ENCODE measurements at regions not wholly inside any gene's neighbourhood (a gene's known extent, or its start where the extent isn't known, plus 50 kb on each side); places are given as distances from the start of the nearest gene placed in this dataset.
"Not testable (repeated sequence)": the region's sequence is repeated elsewhere in the genome, so short reads cannot be mapped to it uniquely, and the experiment has no call there.

DNA sequence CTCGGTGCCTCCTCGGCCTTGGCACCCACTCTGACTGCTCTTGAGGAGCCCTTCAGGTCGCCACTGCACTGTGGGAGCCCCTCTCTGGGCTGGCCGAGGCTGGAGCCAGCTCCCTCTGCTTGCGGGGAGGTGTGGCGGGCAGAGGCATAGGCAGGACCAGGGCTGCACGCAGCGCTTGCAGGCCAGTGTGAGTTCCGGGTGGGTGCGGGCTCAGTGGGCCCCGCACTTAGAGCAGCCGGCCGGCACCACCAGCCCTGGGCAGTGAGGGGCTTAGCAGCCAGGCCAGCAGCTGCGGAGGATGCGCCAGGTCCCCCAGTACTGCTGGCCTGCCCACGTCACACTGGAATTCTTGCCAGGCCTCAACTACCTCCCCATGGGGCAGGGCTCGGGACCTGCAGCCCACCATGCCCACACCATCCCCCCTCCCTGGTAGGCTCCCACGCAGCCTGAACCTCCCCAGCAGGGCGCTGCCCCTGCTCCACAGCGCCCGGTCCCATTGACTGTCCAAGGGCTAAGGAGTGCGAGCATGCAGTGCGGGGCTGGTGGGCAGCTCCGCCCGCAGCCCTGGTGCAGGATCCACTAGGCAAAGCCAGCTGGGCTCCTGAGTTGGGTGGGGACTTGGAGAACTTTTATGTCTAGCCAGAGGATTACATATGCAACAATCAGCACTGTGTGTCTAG lies 602.9 kb upstream of the ST8SIA4 start:
- DNase-seq (ENCODE audit: low read depth), result no peak

GRCh38 chr5:101482931-101483330 lies 579.8 kb upstream of the ST8SIA4 start:
- no peak for DNase-seq (ENCODE audit: low read depth)

DNA sequence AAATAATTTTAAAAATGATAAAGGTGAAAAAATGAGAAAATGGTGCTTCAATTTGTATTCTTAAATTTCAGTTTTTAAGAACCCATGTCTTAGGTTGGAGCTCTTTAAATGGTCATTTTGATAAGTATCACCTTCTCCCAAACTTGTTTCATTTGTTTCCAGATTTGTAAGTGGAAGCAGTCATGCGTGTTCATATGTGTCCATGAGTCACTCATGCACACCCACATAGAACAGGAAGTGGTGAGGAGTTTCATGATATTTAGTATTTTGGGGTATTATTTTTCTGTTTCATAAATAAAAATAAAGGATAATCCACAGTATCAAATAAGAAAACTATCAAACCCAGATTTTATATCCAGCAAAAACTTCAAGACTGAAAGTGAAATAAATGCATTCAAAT lies 570.4 kb upstream of the ST8SIA4 start:
- peak; percentile 3 for DNase-seq (ENCODE audit: low read depth)

- no peak for DNase-seq (ENCODE audit: low read depth)
Observed at GRCh38 chr5:101461455-101461854, 558.4 kb upstream of the ST8SIA4 start.

GRCh38 chr5:101458587-101458986 lies 555.5 kb upstream of the ST8SIA4 start:
- DNase-seq (ENCODE audit: low read depth), result no peak

DNA sequence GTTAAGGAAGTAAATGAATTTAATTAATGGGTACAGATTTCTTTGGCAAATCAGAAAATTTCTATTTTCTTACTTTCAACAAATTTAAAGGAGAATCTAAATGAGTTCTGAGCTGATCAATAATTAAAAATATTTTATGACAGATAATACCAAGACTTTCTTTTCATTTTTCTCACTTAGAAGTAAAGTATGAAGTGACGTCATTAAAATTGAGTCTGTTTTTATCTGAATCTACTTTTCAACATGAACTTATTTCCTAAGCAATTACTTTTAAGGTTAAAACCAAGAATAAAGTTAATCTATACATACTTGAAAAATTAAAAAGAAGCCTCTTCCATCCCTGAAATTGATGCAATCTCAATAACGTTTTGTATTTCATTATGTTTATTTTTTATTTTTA lies 552.8 kb upstream of the ST8SIA4 start:
- DNase-seq (ENCODE audit: low read depth), result no peak

DNA sequence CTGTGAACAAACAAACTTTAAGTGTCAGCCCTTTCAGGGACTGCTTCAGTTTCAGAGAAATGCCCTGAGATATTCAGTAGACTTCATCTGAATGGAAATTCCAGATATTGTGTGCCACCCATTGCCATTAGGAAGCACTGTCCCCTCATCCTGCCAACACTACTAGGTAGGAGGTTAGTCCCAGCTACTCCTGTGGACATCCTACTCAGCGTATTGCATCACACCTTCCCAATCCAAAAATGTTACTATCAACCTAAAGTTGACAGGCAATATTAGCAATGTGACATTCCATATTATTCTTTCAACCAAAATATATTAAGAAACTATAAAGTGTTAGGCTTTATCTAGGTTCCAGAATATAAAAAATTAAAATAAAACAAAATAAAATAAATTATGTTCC lies 552.0 kb upstream of the ST8SIA4 start:
- DNase-seq (ENCODE audit: low read depth), result no peak

GRCh38 chr5:101442281-101442680 lies 539.2 kb upstream of the ST8SIA4 start:
- not testable (repeated sequence) for DNase-seq (ENCODE audit: low read depth)

DNA sequence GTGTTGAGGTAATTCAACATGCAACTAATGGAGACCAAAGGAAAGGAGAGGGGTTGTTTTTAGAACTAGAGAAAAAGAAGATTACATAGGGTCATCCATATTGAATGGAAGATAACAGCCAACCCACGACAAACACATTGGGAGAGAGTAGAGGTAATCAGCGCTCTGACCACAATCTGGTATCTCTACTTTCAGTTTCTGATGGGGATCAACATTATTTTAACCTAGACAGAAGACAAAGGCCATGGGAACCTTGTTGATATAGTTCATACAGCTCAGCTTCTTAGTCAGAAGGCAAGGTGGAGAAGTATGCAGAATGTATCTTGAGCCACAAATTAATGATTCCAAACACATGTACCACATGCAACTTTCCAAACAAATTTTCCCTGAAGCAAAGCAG lies 537.1 kb upstream of the ST8SIA4 start:
- no peak for DNase-seq (ENCODE audit: low read depth)

GRCh38 chr5:101437351-101437750 lies 534.3 kb upstream of the ST8SIA4 start:
- no peak for DNase-seq (ENCODE audit: low read depth)

GRCh38 chr5:101435768-101436167 lies 532.7 kb upstream of the ST8SIA4 start:
- DNase-seq (ENCODE audit: low read depth), result no peak

DNA sequence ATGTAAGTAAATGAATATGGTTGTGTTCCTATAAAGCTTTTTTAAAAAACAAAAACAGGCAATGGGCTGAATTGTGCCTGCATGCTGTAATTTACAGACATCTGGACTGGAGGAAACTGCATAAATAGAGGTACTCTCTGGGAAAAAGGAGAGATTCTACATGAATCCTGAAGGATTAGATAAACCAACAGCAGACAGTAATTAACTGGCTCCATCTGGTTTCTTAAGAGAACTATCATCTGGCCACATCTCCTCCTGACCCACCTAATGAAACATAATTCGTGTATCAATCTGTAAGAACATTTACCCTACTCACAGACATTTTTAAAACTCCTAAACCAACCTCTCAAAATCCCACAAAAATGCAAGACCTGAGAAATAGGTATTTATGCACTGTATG lies 528.1 kb upstream of the ST8SIA4 start:
- no peak for DNase-seq (ENCODE audit: low read depth)

DNA sequence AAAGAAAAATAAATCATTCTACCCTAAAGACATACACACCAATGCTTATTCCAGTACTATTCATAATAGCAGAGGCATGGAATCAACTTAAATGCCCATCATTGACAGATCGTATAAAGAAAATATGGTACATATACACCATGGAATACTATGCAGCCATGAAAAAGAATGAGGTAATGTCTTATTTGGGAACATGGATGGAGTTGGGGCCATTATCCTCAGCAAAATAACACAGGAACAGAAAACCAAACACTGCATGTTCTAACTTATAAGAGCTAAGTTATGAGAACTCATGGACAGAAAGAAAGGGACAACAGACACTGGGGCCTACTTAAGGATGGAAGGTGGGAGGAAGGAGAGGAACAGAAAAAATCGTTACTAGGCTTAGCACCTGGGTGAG lies 527.5 kb upstream of the ST8SIA4 start:
- no peak for DNase-seq (ENCODE audit: low read depth)

DNA sequence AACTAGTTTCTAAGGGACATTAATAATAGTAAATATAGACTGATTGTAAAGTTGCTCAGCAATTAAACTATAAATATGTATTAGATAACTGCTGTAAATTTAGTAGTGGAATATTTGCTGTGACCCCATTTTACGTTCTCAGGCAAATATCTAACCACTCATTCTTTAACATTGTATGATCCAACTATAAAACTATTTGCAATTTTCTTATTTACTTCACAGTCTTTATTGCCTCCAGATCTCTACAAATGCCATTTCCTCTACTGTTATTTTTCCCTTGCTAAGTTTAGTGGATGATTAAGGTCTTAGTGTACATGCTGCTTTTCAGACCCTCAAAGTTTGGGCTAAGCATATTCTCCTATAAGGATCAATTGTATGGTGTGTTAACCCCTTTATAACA lies 526.2 kb upstream of the ST8SIA4 start:
- peak; percentile 41 for DNase-seq (ENCODE audit: low read depth)

- DNase-seq (ENCODE audit: low read depth), result peak; percentile 80
Observed at GRCh38 chr5:101425339-101425859, 522.3 kb upstream of the ST8SIA4 start.

DNA sequence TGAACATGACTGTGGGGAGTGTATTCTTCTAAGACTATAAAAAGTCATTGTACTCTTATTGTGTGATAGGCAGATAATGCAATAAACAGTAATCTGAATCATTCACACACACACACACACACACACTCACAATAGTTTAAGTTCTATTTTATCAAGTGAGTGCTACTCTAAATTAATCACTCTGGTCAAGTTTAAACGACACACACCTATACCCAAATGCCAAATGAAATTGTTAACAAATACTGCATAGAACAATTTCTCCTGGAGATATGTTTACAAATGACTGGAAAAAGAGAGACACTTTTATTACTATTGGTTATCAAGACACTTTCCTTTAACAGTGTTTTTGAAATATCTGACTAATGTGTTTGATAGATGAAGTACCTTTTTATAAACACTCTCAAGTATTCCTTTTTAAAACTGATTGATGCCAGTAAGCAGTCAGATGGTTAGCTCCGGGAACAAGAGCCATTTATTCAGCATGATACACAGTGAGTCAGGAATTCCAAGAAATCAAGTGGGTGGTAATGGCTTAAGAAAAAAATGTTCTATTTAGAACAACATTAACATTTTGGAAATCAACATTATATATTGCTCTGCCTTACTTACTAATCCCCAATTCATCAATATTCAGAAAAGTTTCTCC lies 521.6 kb upstream of the ST8SIA4 start:
- DNase-seq (ENCODE audit: low read depth), result peak; percentile 90

DNA sequence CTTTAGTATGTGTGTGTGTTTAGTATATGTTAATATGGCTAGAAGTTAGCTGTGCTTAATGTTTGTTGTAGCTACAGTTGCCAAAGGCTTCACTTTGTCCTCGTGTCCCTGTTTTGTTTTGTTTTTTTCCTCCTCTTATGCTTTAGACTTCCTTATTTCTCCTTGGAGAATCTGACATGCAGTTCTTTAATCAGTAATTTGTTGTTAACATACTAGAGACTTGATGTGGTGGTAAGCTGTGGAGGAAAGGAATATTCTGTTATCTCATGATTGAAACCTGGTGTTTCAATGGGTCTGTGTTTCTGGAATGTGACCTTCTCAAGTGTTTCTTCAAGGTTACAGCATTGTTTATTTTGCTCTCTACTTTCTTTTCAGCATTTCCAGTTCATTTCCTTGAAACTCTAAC lies 515.6 kb upstream of the ST8SIA4 start:
- DNase-seq (ENCODE audit: low read depth), result no peak

GRCh38 chr5:101404531-101404930 lies 501.4 kb upstream of the ST8SIA4 start:
- no peak for DNase-seq (ENCODE audit: low read depth)

GRCh38 chr5:101393795-101394450 lies 490.8 kb upstream of the ST8SIA4 start:
- DNase-seq (ENCODE audit: low read depth), result peak; percentile 57

DNA sequence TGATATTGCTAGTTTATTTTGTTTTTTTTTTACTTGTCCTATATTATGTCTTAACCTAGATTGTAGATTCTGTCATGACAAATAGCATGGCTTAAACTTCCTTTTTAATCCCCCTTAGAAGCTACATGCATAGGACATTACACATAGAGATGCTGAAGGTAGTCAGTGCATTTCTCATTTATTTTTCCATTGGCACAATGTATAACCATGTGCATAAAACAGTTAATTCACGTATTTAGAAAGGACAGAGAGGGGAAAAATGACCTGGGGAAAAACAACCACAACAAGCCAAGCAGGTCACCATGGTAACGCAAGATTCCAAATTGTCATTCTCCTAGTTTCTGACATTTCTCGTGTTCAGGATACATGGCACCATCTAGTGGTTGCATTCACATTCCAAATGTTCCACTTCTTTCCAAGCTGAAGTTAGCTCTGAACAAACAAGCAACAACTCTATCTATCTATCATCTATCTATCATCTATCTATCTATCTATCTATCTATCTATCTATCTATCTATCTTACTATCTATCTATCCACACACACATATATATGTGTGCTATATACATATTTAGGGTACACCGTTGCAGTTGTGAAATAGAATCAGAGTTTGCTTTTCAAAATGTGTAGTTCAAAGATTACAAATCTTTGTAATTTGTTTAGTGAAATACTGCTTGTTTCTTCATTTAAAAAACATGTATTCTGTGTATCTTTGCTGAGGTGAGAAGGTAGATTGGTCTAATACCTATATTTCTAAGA lies 487.2 kb upstream of the ST8SIA4 start:
- peak; percentile 74 for DNase-seq (ENCODE audit: low read depth)

- no peak for DNase-seq (ENCODE audit: low read depth)
Observed at GRCh38 chr5:101385276-101385675, 482.2 kb upstream of the ST8SIA4 start.

DNA sequence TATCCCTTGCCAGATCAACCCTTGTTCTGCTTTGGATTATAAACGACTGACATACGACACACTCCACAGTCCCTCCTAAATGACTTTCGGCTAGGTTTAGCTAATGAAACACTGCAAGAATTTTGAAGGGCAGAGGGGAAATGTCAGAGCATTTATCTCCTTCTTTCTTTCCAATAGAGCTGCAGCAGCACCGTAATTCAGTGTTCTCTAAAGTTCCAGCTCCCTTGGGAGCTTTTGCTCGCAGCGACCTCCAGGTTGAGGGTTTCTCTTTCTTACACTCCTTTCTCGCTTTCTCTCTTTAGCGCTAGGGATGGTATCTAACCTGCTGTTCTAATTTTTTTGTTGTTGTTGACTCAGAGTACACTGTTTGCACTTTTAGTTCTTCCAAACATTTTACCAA lies 467.1 kb upstream of the ST8SIA4 start:
- DNase-seq (ENCODE audit: low read depth), result no peak
